CD4-positive, alpha-beta T cell (primary cell): ENCODE measurements at regions not wholly inside any gene's neighbourhood (a gene's known extent, or its start where the extent isn't known, plus 50 kb on each side); places are given as distances from the start of the nearest gene placed in this dataset.
"Not testable (repeated sequence)": the region's sequence is repeated elsewhere in the genome, so short reads cannot be mapped to it uniquely, and the experiment has no call there.

Source experiments
- ATAC-seq: fragments of 200-7000 bp; cut with Tn5 transposase; one replicate; pipeline ENCODE4 v1.10.0; 2022; ENCODE audit warnings: mild to moderate bottlenecking; ENCODE audit not compliant: poor library complexity
- CTCF ChIA-PET: fragments of 350-600 bp; sonication (Branson Sonifier 250); formaldehyde crosslinking; loops from one replicate; lab custom pipeline; 2021; ENCODE audit warnings: antibody characterized with exemption, inconsistent platforms; lab: Charles Lee
- POLR2A ChIA-PET: fragments of 350-600 bp; sonication (Branson Sonifier 250); formaldehyde crosslinking; loops from one replicate; lab custom pipeline; 2021; ENCODE audit warnings: antibody characterized with exemption, inconsistent platforms; lab: Charles Lee
- DNase-seq, 14 experiments: peaks; one replicate each; pipeline ENCODE4 v3.0.0-alpha.2; 2013 to 2020; ENCODE audit warnings: mixed read lengths in 2 of 14
- H3K27ac ChIP-seq, 2 donors: one replicate each; pipeline versions ENCODE4 v1.5.1 to v1.7.0; 2013; ENCODE audit warnings: low read length in 2 of 2, low read depth in 1 of 2, mild to moderate bottlenecking in 1 of 2
- H3K27me3 ChIP-seq, 2 experiments: 1 replicate in 1 of 2; 2 replicates in 1 of 2; pipeline versions ENCODE4 v1.6.1 to v1.7.0; 2013; ENCODE audit warnings: low read length in 2 of 2, control low read depth in 1 of 2, mild to moderate bottlenecking in 1 of 2, moderate library complexity in 1 of 2; ENCODE audit not compliant: insufficient read depth in 2 of 2, control insufficient read depth in 1 of 2
- H3K36me3 ChIP-seq: one replicate; pipeline ENCODE4 v1.6.1; 2013; ENCODE audit warnings: low read length, control low read depth; ENCODE audit not compliant: insufficient read depth
- H3K4me1 ChIP-seq: one replicate; pipeline ENCODE4 v1.6.1; 2013; ENCODE audit warnings: low read length, control low read depth; ENCODE audit not compliant: insufficient read depth
- H3K4me3 ChIP-seq: one replicate; pipeline ENCODE4 v1.5.1; 2013; ENCODE audit warnings: mild to moderate bottlenecking, low read length, moderate library complexity
- H3K9me3 ChIP-seq, 2 experiments: 1 replicate in 1 of 2; 2 replicates in 1 of 2; pipeline versions ENCODE4 v1.6.1 to v1.7.0; 2013; ENCODE audit warnings: low read length in 2 of 2, mild to moderate bottlenecking in 2 of 2, control low read depth in 1 of 2, moderate library complexity in 1 of 2; ENCODE audit not compliant: control insufficient read depth in 1 of 2, insufficient read depth in 1 of 2
- H3K27ac Mint-ChIP-seq: one replicate; pipeline ENCODE4 v1.8.0; 2020; ENCODE audit warnings: mixed read lengths
- H3K27me3 Mint-ChIP-seq: one replicate; pipeline ENCODE4 v1.8.0; 2021; ENCODE audit warnings: mixed read lengths
- H3K36me3 Mint-ChIP-seq: one replicate; pipeline ENCODE4 v1.8.0; 2021; ENCODE audit warnings: low read depth, mixed read lengths
- H3K4me1 Mint-ChIP-seq: one replicate; pipeline ENCODE4 v1.8.0; 2021; ENCODE audit warnings: low read depth, mixed read lengths
- H3K4me3 Mint-ChIP-seq: one replicate; pipeline ENCODE4 v1.8.0; 2020; ENCODE audit warnings: mild to moderate bottlenecking, mixed read lengths
- H3K9me3 Mint-ChIP-seq: one replicate; pipeline ENCODE4 v1.8.0; 2020; ENCODE audit warnings: mixed read lengths
- CTCF ChIP-seq: fragments of 200-600 bp; IDR thresholded peaks from one replicate; pipeline ENCODE4 v1.8.0; 2022; ENCODE audit warnings: antibody characterized with exemption, mild to moderate bottlenecking
- intact Hi-C, 2 experiments: fragments of 100-400 bp; cut with DNase I in 1 of 2; cut with micrococcal nuclease in 1 of 2; formaldehyde crosslinking; loops; one replicate each; pipeline versions ENCODE4 v1.15.1 to v1.9.0; 2023 to 2025; cut with DNase I, micrococcal nuclease

- no peaks in the 10 kb centered on the region for H3K4me1 Mint-ChIP-seq
- Histone ChIP-seq H3K4me1 (no peaks in the 10 kb centered on the region), H3K27me3 (no peaks in the 10 kb centered on the region), H3K9me3 (peaks cover 0 to 4% of the 10 kb centered on the region in 2 experiments), H3K4me3 (no peak overlapping the region), H3K27ac (no peak overlapping the region), H3K36me3 (no peaks in the 10 kb centered on the region)
- no peak overlapping the region for H3K27ac Mint-ChIP-seq
- intact Hi-C loops: no loop called here
- H3K36me3 Mint-ChIP-seq: no peaks in the 10 kb centered on the region
- CTCF ChIA-PET: no interaction called here
- TF ChIP-seq CTCF: no peak
- no peak overlapping the region for H3K4me3 Mint-ChIP-seq
- H3K9me3 Mint-ChIP-seq: no peaks in the 10 kb centered on the region
- H3K27me3 Mint-ChIP-seq: no peaks in the 10 kb centered on the region
- no peak for ATAC-seq
- no peak for DNase-seq
- POLR2A ChIA-PET: no interaction called here
Measured at GRCh38 chr13:83666141-83666540, 216.1 kb downstream of the SLITRK1 start.

- intact Hi-C loops: no loop called here
- H3K27ac Mint-ChIP-seq: no peak overlapping the region
- peaks cover 10% of the 10 kb centered on the region for H3K9me3 Mint-ChIP-seq
Measured at GRCh38 chr13:83657281-83657680, 225.0 kb downstream of the SLITRK1 start.

GRCh38 chr13:83642617-83643016 is 239.7 kb downstream of the SLITRK1 start:
- intact Hi-C loops, H3K4me3 ChIP-seq, H3K9me3 ChIP-seq, H3K27me3 ChIP-seq, H3K36me3 ChIP-seq, H3K4me1 ChIP-seq, H3K27ac Mint-ChIP-seq, POLR2A ChIA-PET, H3K36me3 Mint-ChIP-seq, H3K27ac ChIP-seq, H3K4me1 Mint-ChIP-seq, ATAC-seq, H3K9me3 Mint-ChIP-seq, H3K4me3 Mint-ChIP-seq, H3K27me3 Mint-ChIP-seq, DNase-seq, CTCF ChIA-PET: not testable (repeated sequence)

More at GRCh38 chr13:83657281-83657680, 225.0 kb downstream of the SLITRK1 start:
- no peaks in the 10 kb centered on the region for H3K27me3 Mint-ChIP-seq
- H3K36me3 Mint-ChIP-seq: no peaks in the 10 kb centered on the region
- POLR2A ChIA-PET: no interaction called here
- no peaks in the 10 kb centered on the region for H3K4me1 Mint-ChIP-seq
- Histone ChIP-seq H3K4me1 (no peaks in the 10 kb centered on the region), H3K36me3 (no peaks in the 10 kb centered on the region), H3K27me3 (no peaks in the 10 kb centered on the region), H3K4me3 (no peak overlapping the region), H3K9me3 (peaks cover 0 to 8% of the 10 kb centered on the region in 2 experiments), H3K27ac (no peak overlapping the region)
- DNase-seq (no peak), ATAC-seq (no peak)
- CTCF ChIA-PET: no interaction called here
- H3K4me3 Mint-ChIP-seq: no peak overlapping the region
- no peak for TF ChIP-seq CTCF

- H3K27ac ChIP-seq: no peak overlapping the region
- TF ChIP-seq CTCF: no peak
- H3K4me1 ChIP-seq: no peaks in the 10 kb centered on the region
- POLR2A ChIA-PET: no interaction called here
- no peaks in the 10 kb centered on the region for H3K27me3 ChIP-seq
- intact Hi-C loops: no loop called here
- H3K27me3 Mint-ChIP-seq: no peaks in the 10 kb centered on the region
- ATAC-seq: no peak
- H3K4me3 Mint-ChIP-seq: no peak overlapping the region
- no peak overlapping the region for H3K27ac Mint-ChIP-seq
- peaks cover 4% of the 10 kb centered on the region for H3K9me3 Mint-ChIP-seq
- no peaks in the 10 kb centered on the region for H3K4me1 Mint-ChIP-seq
- no peaks in the 10 kb centered on the region for H3K36me3 Mint-ChIP-seq
- CTCF ChIA-PET: no interaction called here
- H3K4me3 ChIP-seq: no peak overlapping the region
- no peaks in the 10 kb centered on the region for H3K9me3 ChIP-seq
- H3K36me3 ChIP-seq: no peaks in the 10 kb centered on the region
- DNase-seq: no peak
Measured at GRCh38 chr13:83634601-83635000, 247.7 kb downstream of the SLITRK1 start.
